ENCODE measurements at regions not wholly inside any gene's neighbourhood (a gene's known extent, or its start where the extent isn't known, plus 50 kb on each side); places are given as distances from the start of the nearest gene placed in this dataset.

DNA sequence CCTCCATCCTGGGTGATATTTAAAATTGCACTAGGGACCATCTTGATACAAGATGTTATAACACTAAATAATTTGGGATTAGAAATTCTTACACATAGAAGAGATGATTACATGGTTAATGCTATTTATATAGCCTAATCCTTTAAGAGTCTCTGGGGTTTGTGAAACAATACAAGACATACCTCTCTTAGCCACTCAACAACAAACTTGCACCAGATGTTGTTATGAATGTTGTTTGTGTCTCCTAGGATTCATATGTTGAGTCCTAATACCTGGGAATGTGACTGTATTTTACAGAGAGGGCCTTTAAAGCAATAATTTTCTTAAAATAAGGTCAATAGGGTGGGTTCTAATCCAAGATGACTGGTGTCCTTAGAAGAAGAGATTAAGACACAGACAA is 678.3 kb downstream of the NYAP2 start (continued):
- TF ChIP-seq MXD4 (CRISPR knock-in tag; IDR thresholded peaks at IDR 0.05) = no peak
- no peak for TF ChIP-seq ZFP36 (IDR thresholded peaks at IDR 0.05; ENCODE audit: borderline replicate concordance, low read depth, low read length, partially characterized antibody)
- TF ChIP-seq MED8 (CRISPR knock-in tag; IDR thresholded peaks at IDR 0.05; ENCODE audit: insufficient replicate concordance) = no peak
- no peak for TF ChIP-seq SOX6 (IDR thresholded peaks at IDR 0.05)
- TF ChIP-seq SOX6 (CRISPR knock-in tag; IDR thresholded peaks at IDR 0.05) = no peak
- no peak for TF ChIP-seq NFKBIZ (CRISPR knock-in tag; IDR thresholded peaks at IDR 0.05)
- TF ChIP-seq, protein P1, sequence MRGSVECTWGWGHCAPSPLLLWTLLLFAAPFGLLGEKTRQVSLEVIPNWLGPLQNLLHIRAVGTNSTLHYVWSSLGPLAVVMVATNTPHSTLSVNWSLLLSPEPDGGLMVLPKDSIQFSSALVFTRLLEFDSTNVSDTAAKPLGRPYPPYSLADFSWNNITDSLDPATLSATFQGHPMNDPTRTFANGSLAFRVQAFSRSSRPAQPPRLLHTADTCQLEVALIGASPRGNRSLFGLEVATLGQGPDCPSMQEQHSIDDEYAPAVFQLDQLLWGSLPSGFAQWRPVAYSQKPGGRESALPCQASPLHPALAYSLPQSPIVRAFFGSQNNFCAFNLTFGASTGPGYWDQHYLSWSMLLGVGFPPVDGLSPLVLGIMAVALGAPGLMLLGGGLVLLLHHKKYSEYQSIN (CRISPR knock-in tag; IDR thresholded peaks at IDR 0.05; ENCODE audit: borderline replicate concordance) = no peak
- TF ChIP-seq, protein P2, sequence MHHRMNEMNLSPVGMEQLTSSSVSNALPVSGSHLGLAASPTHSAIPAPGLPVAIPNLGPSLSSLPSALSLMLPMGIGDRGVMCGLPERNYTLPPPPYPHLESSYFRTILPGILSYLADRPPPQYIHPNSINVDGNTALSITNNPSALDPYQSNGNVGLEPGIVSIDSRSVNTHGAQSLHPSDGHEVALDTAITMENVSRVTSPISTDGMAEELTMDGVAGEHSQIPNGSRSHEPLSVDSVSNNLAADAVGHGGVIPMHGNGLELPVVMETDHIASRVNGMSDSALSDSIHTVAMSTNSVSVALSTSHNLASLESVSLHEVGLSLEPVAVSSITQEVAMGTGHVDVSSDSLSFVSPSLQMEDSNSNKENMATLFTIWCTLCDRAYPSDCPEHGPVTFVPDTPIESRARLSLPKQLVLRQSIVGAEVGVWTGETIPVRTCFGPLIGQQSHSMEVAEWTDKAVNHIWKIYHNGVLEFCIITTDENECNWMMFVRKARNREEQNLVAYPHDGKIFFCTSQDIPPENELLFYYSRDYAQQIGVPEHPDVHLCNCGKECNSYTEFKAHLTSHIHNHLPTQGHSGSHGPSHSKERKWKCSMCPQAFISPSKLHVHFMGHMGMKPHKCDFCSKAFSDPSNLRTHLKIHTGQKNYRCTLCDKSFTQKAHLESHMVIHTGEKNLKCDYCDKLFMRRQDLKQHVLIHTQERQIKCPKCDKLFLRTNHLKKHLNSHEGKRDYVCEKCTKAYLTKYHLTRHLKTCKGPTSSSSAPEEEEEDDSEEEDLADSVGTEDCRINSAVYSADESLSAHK (CRISPR knock-in tag; IDR thresholded peaks at IDR 0.05; ENCODE audit: borderline replicate concordance) = no peak

DNA sequence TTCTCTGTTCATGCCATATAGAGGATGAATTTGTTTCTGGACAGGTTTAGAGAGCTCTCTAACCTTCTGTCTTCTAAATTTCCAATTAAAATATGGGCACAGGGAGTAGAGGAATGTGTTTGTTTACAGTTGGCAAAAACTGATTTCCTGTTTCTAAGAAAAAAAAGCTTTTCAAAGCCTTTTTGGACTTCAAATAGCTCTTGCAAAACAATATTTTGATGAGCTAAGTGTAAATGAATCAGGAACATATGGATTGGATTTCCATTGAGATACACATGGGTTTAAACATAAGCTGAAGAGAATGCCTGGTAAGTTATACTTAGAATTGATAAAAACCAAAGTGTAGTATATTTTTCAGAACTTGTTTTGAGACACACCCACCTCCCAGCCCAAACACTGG is 677.5 kb downstream of the NYAP2 start:
- H3K27ac ChIP-seq (ENCODE audit: extremely low read length, insufficient read depth, low read length) = no peak overlapping the region
- in situ Hi-C loops (cut with HindIII; ENCODE audit: extremely low pct_ligation_motif_present, low pct_unique_long_range_greater_than_20kb) (no loop called here), intact Hi-C loops (cut with micrococcal nuclease; ENCODE audit: unreplicated experiment) (no loop called here)
- no peak overlapping the region for H3K9ac ChIP-seq (ENCODE audit: insufficient read depth, low read depth, low read length)
- ChIA-PET CTCF (ENCODE audit: low intra/inter-chr PET ratio, low total read pairs) (no interaction called here), POLR2A (no interaction called here)
- TF ChIP-seq, protein P3, sequence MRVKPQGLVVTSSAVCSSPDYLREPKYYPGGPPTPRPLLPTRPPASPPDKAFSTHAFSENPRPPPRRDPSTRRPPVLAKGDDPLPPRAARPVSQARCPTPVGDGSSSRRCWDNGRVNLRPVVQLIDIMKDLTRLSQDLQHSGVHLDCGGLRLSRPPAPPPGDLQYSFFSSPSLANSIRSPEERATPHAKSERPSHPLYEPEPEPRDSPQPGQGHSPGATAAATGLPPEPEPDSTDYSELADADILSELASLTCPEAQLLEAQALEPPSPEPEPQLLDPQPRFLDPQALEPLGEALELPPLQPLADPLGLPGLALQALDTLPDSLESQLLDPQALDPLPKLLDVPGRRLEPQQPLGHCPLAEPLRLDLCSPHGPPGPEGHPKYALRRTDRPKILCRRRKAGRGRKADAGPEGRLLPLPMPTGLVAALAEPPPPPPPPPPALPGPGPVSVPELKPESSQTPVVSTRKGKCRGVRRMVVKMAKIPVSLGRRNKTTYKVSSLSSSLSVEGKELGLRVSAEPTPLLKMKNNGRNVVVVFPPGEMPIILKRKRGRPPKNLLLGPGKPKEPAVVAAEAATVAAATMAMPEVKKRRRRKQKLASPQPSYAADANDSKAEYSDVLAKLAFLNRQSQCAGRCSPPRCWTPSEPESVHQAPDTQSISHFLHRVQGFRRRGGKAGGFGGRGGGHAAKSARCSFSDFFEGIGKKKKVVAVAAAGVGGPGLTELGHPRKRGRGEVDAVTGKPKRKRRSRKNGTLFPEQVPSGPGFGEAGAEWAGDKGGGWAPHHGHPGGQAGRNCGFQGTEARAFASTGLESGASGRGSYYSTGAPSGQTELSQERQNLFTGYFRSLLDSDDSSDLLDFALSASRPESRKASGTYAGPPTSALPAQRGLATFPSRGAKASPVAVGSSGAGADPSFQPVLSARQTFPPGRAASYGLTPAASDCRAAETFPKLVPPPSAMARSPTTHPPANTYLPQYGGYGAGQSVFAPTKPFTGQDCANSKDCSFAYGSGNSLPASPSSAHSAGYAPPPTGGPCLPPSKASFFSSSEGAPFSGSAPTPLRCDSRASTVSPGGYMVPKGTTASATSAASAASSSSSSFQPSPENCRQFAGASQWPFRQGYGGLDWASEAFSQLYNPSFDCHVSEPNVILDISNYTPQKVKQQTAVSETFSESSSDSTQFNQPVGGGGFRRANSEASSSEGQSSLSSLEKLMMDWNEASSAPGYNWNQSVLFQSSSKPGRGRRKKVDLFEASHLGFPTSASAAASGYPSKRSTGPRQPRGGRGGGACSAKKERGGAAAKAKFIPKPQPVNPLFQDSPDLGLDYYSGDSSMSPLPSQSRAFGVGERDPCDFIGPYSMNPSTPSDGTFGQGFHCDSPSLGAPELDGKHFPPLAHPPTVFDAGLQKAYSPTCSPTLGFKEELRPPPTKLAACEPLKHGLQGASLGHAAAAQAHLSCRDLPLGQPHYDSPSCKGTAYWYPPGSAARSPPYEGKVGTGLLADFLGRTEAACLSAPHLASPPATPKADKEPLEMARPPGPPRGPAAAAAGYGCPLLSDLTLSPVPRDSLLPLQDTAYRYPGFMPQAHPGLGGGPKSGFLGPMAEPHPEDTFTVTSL (CRISPR knock-in tag; IDR thresholded peaks at IDR 0.05; ENCODE audit: borderline replicate concordance) = no peak
- TF ChIP-seq MAFF (IDR thresholded peaks at IDR 0.05; ENCODE audit: low read depth, low read length) (0 out of 2 replicates have a peak, but pooled peaks have one; percentile 18), ZFP36L1 (CRISPR knock-in tag; IDR thresholded peaks at IDR 0.05) (no peak), MAFK (conservative IDR thresholded peaks at IDR 0.05 in 1 of 2, IDR thresholded peaks at IDR 0.05 in 1 of 2; ENCODE audit: low read length in 2 of 2) (peak; percentile 37 to 48; a peak in 2 of 4 replicates), SAP130 (CRISPR knock-in tag; IDR thresholded peaks at IDR 0.05; ENCODE audit: low read depth) (no peak)
- TF ChIP-seq, protein P4, sequence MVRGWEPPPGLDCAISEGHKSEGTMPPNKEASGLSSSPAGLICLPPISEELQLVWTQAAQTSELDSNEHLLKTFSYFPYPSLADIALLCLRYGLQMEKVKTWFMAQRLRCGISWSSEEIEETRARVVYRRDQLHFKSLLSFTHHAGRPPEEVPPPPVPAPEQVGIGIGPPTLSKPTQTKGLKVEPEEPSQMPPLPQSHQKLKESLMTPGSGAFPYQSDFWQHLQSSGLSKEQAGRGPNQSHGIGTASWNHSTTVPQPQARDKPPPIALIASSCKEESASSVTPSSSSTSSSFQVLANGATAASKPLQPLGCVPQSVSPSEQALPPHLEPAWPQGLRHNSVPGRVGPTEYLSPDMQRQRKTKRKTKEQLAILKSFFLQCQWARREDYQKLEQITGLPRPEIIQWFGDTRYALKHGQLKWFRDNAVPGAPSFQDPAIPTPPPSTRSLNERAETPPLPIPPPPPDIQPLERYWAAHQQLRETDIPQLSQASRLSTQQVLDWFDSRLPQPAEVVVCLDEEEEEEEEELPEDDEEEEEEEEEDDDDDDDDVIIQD (CRISPR knock-in tag; IDR thresholded peaks at IDR 0.05; ENCODE audit: low read depth) = no peak
- H3K4me1 ChIP-seq (ENCODE audit: insufficient read depth, low read length) = no peaks in the 10 kb centered on the region
- no peaks in the 10 kb centered on the region for H4K20me1 ChIP-seq (ENCODE audit: insufficient read depth, low read length)
- no peak for DNase-seq (ENCODE audit: low spot score)
- H3K9me3 ChIP-seq (ENCODE audit: low read length) = no peaks in the 10 kb centered on the region
- no peak overlapping the region for H2AFZ ChIP-seq (ENCODE audit: low read length)
- H3K36me3 ChIP-seq (replicated peaks in 1 of 2; ENCODE audit: control insufficient read depth in 1 of 2, insufficient read depth in 2 of 2, low read length in 2 of 2) = no peaks in the 10 kb centered on the region
- H3K79me2 ChIP-seq (ENCODE audit: insufficient read depth, low read length) = no peaks in the 10 kb centered on the region
- no peak for FAIRE-seq
- no peak for ATAC-seq
- BruUV-seq (replicated peaks) = no TSS peak
- H3K4me3 ChIP-seq (replicated peaks in 1 of 3; ENCODE audit: insufficient read depth in 1 of 3, low read depth in 2 of 3, low read length in 3 of 3) = no peak overlapping the region
- H3K27me3 ChIP-seq (ENCODE audit: control insufficient read depth in 1 of 2, insufficient read depth in 2 of 2, low read length in 2 of 2) = no peaks in the 10 kb centered on the region; a peak in 1 of 5 replicates
- H3K4me2 ChIP-seq (ENCODE audit: low read depth, low read length) = no peak overlapping the region
